IPS-18c (cell line): ENCODE measurements at regions not wholly inside any gene's neighbourhood (a gene's known extent, or its start where the extent isn't known, plus 50 kb on each side); places are given as distances from the start of the nearest gene placed in this dataset.
"Not testable (repeated sequence)": the region's sequence is repeated elsewhere in the genome, so short reads cannot be mapped to it uniquely, and the experiment has no call there.

Source experiments
- H3K4me3 ChIP-seq: 2 replicates; pipeline ENCODE4 v1.7.0; 2013; ENCODE audit warnings: low read depth, mild to moderate bottlenecking, low read length, moderate library complexity; ENCODE audit not compliant: insufficient read depth
- H3K9me3 ChIP-seq: one replicate; pipeline ENCODE4 v1.6.1; 2013; ENCODE audit warnings: mild to moderate bottlenecking, low read length, moderate library complexity; ENCODE audit not compliant: control insufficient read depth, insufficient read depth

GRCh38 chrX:4668802-4669536 is 955.5 kb upstream of the PRKX start:
- Histone ChIP-seq H3K9me3 (peaks cover 2% of the 10 kb centered on the region), H3K4me3 (no peak overlapping the region)

DNA sequence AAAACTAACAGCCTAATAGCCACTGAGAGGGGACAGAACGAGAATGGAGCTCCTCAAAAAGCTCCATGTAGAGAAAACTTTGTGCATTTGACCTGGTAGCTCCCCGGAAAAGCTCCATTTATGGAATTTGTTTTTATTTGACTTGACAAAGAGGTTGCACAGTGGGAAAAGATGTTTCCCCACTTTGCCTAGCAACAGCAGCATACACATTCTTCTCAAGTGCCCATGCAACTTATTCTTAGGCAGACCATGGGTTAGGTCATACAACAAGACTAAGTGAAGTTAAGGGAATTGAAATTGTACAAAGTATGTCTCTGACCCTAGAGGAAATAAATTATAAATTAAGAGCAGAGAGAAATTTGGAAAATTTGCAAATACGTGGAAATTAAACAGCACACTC is 949.6 kb upstream of the PRKX start:
- Histone ChIP-seq H3K9me3 (peaks cover 4% of the 10 kb centered on the region), H3K4me3 (no peak overlapping the region)

DNA sequence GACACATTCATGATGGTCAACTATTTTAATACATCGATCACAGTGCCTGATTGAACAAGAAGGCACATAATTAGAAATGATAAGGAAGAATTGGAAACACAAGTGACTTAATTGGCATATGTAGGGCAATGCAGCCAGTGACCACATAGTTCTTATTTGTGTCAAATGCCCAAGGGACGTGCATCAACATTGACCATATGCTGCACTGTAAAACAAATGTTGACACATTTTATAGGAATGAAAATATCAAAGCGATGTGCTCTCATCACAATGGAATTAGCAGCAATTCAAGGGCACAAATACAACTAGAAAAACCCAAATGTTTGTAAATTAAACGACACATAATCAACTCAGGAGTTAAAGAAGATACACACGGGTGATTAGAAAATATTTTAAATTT is 948.3 kb upstream of the PRKX start:
- Histone ChIP-seq H3K9me3 (peaks cover 2% of the 10 kb centered on the region), H3K4me3 (no peak overlapping the region)

DNA sequence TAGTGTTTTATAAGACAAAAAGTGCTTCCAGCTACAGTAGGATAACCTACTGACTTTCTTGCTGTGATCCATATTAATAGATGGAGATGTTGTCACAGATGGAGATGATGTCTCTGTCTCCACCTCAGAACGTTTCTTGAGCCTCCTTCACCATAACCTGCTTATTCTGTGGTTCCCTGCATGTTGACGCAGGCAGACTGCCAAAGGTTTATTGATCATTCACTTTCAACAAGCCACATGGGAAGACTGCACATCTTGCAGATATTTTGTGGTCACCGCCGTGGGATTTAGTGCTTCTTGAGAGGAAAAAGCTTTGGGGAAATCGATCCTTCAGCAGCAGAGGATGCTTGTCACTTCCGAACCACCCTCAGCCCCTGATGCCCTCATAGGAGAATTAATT is 943.0 kb upstream of the PRKX start:
- no peak overlapping the region for H3K4me3 ChIP-seq
- H3K9me3 ChIP-seq, result peaks cover 2% of the 10 kb centered on the region

GRCh38 chrX:4655743-4656142 is 942.3 kb upstream of the PRKX start:
- no peak overlapping the region for H3K4me3 ChIP-seq
- peaks cover 2% of the 10 kb centered on the region for H3K9me3 ChIP-seq

- H3K4me3 ChIP-seq, result no peak overlapping the region
- peaks cover 2% of the 10 kb centered on the region for H3K9me3 ChIP-seq
Measured at GRCh38 chrX:4642114-4642513, 928.7 kb upstream of the PRKX start.

DNA sequence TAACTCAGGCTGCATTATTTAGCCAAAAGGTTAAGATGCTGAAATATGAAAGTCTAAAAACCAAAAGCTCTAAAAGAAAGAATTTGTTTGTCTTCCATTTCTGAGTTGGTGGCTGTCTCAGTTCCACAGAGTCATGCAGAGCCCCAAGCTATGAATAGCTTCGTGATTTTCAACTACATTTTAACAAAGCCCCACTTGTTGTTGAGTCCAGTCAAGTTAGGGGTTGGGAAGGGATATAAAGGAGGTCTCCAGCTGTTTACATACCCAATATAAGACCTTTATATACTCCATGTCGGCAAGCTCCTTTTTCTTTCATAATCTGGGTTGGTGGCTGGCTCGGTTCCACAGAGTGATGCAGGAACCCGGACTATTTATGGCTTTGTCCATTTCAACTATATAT is 924.6 kb upstream of the PRKX start:
- Histone ChIP-seq H3K4me3 (no peak overlapping the region), H3K9me3 (peaks cover 2% of the 10 kb centered on the region)

GRCh38 chrX:4627414-4627813 is 914.0 kb upstream of the PRKX start:
- H3K4me3 ChIP-seq, result no peak overlapping the region
- peaks cover 2% of the 10 kb centered on the region for H3K9me3 ChIP-seq

DNA sequence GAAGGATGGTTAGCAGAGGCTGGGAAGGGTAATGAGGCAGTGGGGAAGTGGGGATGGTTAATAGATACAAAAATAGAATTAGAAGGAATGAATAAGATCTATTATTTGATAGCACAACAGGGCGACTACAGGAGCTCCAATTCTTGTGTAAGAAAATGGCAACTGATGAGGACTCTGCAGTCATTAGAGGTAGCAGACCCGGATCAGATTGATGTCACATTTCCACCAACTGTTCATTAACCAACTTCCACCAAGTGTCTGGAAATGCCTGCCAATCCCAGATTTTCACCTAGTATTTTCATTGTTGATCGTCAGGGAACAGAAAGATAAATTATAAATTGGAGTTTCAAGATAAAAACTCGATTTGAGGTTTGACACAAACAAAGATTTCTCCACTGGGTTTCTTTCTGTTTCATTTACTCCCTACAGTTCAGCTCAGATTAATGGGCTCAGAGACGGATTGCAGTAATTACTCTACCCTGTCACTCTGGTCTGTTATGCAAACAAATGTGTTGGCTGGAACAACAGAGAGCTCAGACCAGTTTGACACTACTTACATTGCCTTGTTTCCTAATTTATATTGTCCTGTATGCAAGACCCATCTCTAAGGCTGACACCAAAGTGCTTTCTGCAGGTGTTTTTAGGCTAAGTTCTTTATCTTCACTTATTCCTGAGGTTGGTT is 909.2 kb upstream of the PRKX start:
- peaks cover 2% of the 10 kb centered on the region for H3K9me3 ChIP-seq
- no peak overlapping the region for H3K4me3 ChIP-seq

GRCh38 chrX:4613651-4614050 is 900.2 kb upstream of the PRKX start:
- not testable (repeated sequence) for H3K9me3 ChIP-seq, H3K4me3 ChIP-seq

DNA sequence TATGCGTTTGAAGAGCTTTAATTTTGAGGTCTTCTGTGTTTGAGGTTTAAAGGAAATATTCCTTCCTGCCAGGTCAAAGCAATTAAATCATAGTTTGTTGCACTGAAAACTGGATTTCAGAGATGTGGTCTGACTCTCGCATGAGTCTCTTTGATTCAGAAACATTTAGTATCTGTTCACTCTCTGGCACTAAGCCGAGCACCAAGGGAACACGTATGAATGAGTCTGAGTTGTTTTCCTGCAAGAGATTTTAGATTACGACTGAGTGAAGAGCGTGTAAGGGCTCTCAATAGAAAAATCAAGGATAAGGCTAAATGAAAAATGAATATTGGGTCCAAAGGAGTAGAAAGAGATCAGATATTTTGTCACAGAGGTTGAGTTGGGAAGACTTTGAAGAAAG is 875.4 kb upstream of the PRKX start:
- no peak overlapping the region for H3K4me3 ChIP-seq

GRCh38 chrX:4588466-4588865 is 875.0 kb upstream of the PRKX start:
- no peak overlapping the region for H3K4me3 ChIP-seq
- peaks cover 2% of the 10 kb centered on the region for H3K9me3 ChIP-seq

More for the DNA sequence above, 875.4 kb upstream of the PRKX start:
- peaks cover 2% of the 10 kb centered on the region for H3K9me3 ChIP-seq

DNA sequence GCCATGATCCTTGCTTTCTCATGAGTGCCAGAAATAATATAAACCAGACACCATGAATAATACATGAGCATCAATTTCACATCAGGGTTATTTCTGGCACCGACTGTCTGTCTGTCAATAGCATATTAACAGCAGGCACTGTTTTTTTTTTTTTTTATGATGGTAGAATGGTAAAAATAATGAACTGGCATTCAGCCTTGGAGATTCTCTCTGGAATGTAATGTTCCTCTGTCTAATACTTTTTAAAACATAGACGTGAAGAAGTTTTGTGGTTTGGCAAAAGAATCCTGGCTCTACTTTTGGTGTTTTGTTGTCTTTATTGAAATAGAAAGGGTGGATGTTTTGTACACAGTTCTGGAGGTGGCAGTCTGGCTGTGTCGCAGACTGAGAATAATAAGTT is 874.6 kb upstream of the PRKX start:
- H3K9me3 ChIP-seq, result peaks cover 2% of the 10 kb centered on the region
- H3K4me3 ChIP-seq, result no peak overlapping the region

GRCh38 chrX:4579999-4580398 is 866.5 kb upstream of the PRKX start:
- H3K9me3 ChIP-seq, result no peaks in the 10 kb centered on the region
- no peak overlapping the region for H3K4me3 ChIP-seq

GRCh38 chrX:4579480-4579879 is 866.0 kb upstream of the PRKX start:
- no peak overlapping the region for H3K4me3 ChIP-seq
- H3K9me3 ChIP-seq, result no peaks in the 10 kb centered on the region

GRCh38 chrX:4572691-4573090 is 859.2 kb upstream of the PRKX start:
- Histone ChIP-seq H3K9me3 (no peaks in the 10 kb centered on the region), H3K4me3 (no peak overlapping the region)

DNA sequence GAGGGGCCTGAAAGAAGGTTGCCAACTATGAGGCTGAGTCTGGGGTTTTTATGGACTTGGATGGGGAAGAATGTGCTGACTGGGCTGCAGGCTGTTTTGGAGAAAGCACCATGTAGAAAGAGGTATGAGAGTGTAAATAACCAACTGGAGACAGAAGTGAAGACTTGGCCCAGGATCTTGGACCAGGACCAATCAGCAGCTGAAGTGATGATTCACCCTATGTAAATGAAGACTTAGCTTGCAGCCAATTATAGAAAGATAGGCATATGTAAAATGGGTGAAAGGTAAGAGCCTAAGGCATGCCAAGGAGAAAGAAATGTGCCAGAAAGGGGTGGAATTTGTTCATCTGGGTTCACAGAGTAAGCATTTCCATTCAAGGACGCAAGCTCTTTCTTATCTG is 856.7 kb upstream of the PRKX start:
- H3K4me3 ChIP-seq, result no peak overlapping the region
- no peaks in the 10 kb centered on the region for H3K9me3 ChIP-seq

GRCh38 chrX:4560192-4560591 is 846.7 kb upstream of the PRKX start:
- no peaks in the 10 kb centered on the region for H3K9me3 ChIP-seq

GRCh38 chrX:4550018-4550417 is 836.6 kb upstream of the PRKX start:
- H3K4me3 ChIP-seq, result no peak overlapping the region
- H3K9me3 ChIP-seq, result no peaks in the 10 kb centered on the region

More at GRCh38 chrX:4560192-4560591, 846.7 kb upstream of the PRKX start:
- no peak overlapping the region for H3K4me3 ChIP-seq
